GM21723 (cell line): ENCODE measurements at regions not wholly inside any gene's neighbourhood (a gene's known extent, or its start where the extent isn't known, plus 50 kb on each side); places are given as distances from the start of the nearest gene placed in this dataset.
"Not testable (repeated sequence)": the region's sequence is repeated elsewhere in the genome, so short reads cannot be mapped to it uniquely, and the experiment has no call there.

Experiments
- ATAC-seq: cut with Tn5 transposase; IDR thresholded peaks from one replicate; pipeline ENCODE4 v1.9.1; 2021; ENCODE audit warnings: mild to moderate bottlenecking, moderate library complexity; ENCODE audit not compliant: unreplicated experiment

GRCh38 chr12:97005174-97005573, 98.1 kb downstream of the NEDD1 start:
- ATAC-seq: no peak

GRCh38 chr12:97005646-97006045, 98.6 kb downstream of the NEDD1 start:
- ATAC-seq: no peak

- no peak for ATAC-seq
These were observed 99.5 kb downstream of the NEDD1 start for GRCh38 chr12:97006585-97006984.

GRCh38 chr12:97016163-97016562, 109.1 kb downstream of the NEDD1 start:
- no peak for ATAC-seq

GRCh38 chr12:97017213-97017612, 110.2 kb downstream of the NEDD1 start:
- no peak for ATAC-seq

- ATAC-seq: no peak
These were observed 115.6 kb downstream of the NEDD1 start for GRCh38 chr12:97022536-97023230.

GRCh38 chr12:97024393-97024792, 117.3 kb downstream of the NEDD1 start:
- no peak for ATAC-seq

GRCh38 chr12:97026901-97027300, 119.8 kb downstream of the NEDD1 start:
- no peak for ATAC-seq

GRCh38 chr12:97027482-97027881, 120.4 kb downstream of the NEDD1 start:
- no peak for ATAC-seq

GRCh38 chr12:97038131-97038530, 131.1 kb downstream of the NEDD1 start:
- no peak for ATAC-seq

GRCh38 chr12:97038834-97039233, 131.8 kb downstream of the NEDD1 start:
- no peak for ATAC-seq

GRCh38 chr12:97046901-97047300, 139.8 kb downstream of the NEDD1 start:
- ATAC-seq: no peak

GRCh38 chr12:97047361-97047760, 140.3 kb downstream of the NEDD1 start:
- ATAC-seq: no peak

- peak; percentile 59 for ATAC-seq
These were observed 141.5 kb downstream of the NEDD1 start for GRCh38 chr12:97048421-97049035.

GRCh38 chr12:97050509-97050908, 143.5 kb downstream of the NEDD1 start:
- ATAC-seq: no peak

GRCh38 chr12:97051341-97051740, 144.3 kb downstream of the NEDD1 start:
- no peak for ATAC-seq

- no peak for ATAC-seq
These were observed 154.1 kb downstream of the NEDD1 start for GRCh38 chr12:97061171-97061570.

- ATAC-seq: no peak
These were observed 156.4 kb downstream of the NEDD1 start for GRCh38 chr12:97063292-97063935.

- ATAC-seq: no peak
These were observed 168.3 kb downstream of the NEDD1 start for GRCh38 chr12:97075161-97075933.

GRCh38 chr12:97075934-97076630, 169.0 kb downstream of the NEDD1 start:
- no peak for ATAC-seq

GRCh38 chr12:97076912-97077311, 169.9 kb downstream of the NEDD1 start:
- ATAC-seq: not testable (repeated sequence)
